GM12874 (cell line): ENCODE measurements at regions not wholly inside any gene's neighbourhood (a gene's known extent, or its start where the extent isn't known, plus 50 kb on each side); places are given as distances from the start of the nearest gene placed in this dataset.

Experiments
- CTCF ChIP-seq: IDR thresholded peaks from 2 replicates; pipeline ENCODE4 v1.5.1; 2011; ENCODE audit warnings: low read depth, mild to moderate bottlenecking, control low read depth, low read length, moderate library complexity; ENCODE audit not compliant: insufficient read depth

- no peak for TF ChIP-seq CTCF
Observed at GRCh38 chr12:94868161-94868560, 135.3 kb downstream of the NDUFA12 start.

GRCh38 chr12:94867066-94867855, 136.2 kb downstream of the NDUFA12 start:
- TF ChIP-seq CTCF: no peak

- TF ChIP-seq CTCF: no peak
Observed at GRCh38 chr12:94864987-94865386, 138.5 kb downstream of the NDUFA12 start.

GRCh38 chr12:94863321-94864035, 140.0 kb downstream of the NDUFA12 start:
- TF ChIP-seq CTCF: no peak

- TF ChIP-seq CTCF: no peak
Observed at GRCh38 chr12:94862421-94862820, 141.1 kb downstream of the NDUFA12 start.

GRCh38 chr12:94856324-94856723, 147.2 kb downstream of the NDUFA12 start:
- TF ChIP-seq CTCF: no peak

- TF ChIP-seq CTCF: no peak
Observed at GRCh38 chr12:94855853-94856252, 147.6 kb downstream of the NDUFA12 start.
